H1 (cell line): ENCODE measurements at regions not wholly inside any gene's neighbourhood (a gene's known extent, or its start where the extent isn't known, plus 50 kb on each side); places are given as distances from the start of the nearest gene placed in this dataset.

Experiments used
- CHD7 ChIP-seq: fragments of 300-600 bp; sonication (generic); IDR thresholded peaks from 2 replicates; pipeline ENCODE4 v1.7.1; 2012; ENCODE audit warnings: low read length, moderate library complexity, mild to moderate bottlenecking, inconsistent platforms; ENCODE audit not compliant: insufficient replicate concordance

GRCh38 chr10:2122431-2123124 is 385.3 kb upstream of the ADARB2 start (continued):
- TF ChIP-seq CHD7, result no peak
